ENCODE measurements at regions not wholly inside any gene's neighbourhood (a gene's known extent, or its start where the extent isn't known, plus 50 kb on each side); places are given as distances from the start of the nearest gene placed in this dataset.

- Histone ChIP-seq H3K36me3 (ENCODE audit: control insufficient read depth in 2 of 2, insufficient read depth in 2 of 2, low read length in 1 of 2) (no peaks in the 10 kb centered on the region), H3K79me2 (ENCODE audit: control insufficient read depth, insufficient read depth, low read length) (no peaks in the 10 kb centered on the region), H3K4me1 (ENCODE audit: control insufficient read depth, insufficient read depth, low read length) (no peaks in the 10 kb centered on the region), H3K27ac (ENCODE audit: control insufficient read depth, insufficient read depth) (no peak overlapping the region), H4K20me1 (ENCODE audit: control insufficient read depth, insufficient read depth) (no peaks in the 10 kb centered on the region), H3K4me2 (ENCODE audit: control insufficient read depth, insufficient read depth) (no peak overlapping the region), H3K27me3 (replicated peaks in 1 of 2; ENCODE audit: control insufficient read depth in 2 of 2, insufficient read depth in 2 of 2, low read length in 1 of 2) (no peaks in the 10 kb centered on the region), H2AFZ (ENCODE audit: control insufficient read depth, low read depth, low read length) (no peak overlapping the region), H3K9me3 (replicated peaks; ENCODE audit: control insufficient read depth, insufficient read depth, low read length) (no peaks in the 10 kb centered on the region), H3K9ac (ENCODE audit: control insufficient read depth, insufficient read depth, low read length) (no peak overlapping the region), H3K4me3 (no peak overlapping the region)
- no peak for TF ChIP-seq RAD21 (IDR thresholded peaks at IDR 0.05; ENCODE audit: insufficient read depth, low read depth, low read length)
- no peak for TF ChIP-seq FOS (IDR thresholded peaks at IDR 0.05; ENCODE audit: borderline replicate concordance, extremely low read depth, insufficient read length)
- TF ChIP-seq MXI1 (IDR thresholded peaks at IDR 0.05; ENCODE audit: low read depth, low read length): no peak
- TF ChIP-seq KDM1A (IDR thresholded peaks at IDR 0.05; ENCODE audit: borderline replicate concordance): no peak
- no peak for TF ChIP-seq TCF12 (IDR thresholded peaks at IDR 0.05; ENCODE audit: low read depth, low read length)
- TF ChIP-seq SIN3A (IDR thresholded peaks at IDR 0.05; ENCODE audit: low read depth, low read length): no peak
- no peak for TF ChIP-seq SMAD5 (IDR thresholded peaks at IDR 0.05; ENCODE audit: low read depth)
- no peak for TF ChIP-seq YBX1 (IDR thresholded peaks at IDR 0.05)
- TF ChIP-seq PRDM15 (CRISPR knock-in tag; IDR thresholded peaks at IDR 0.05): no peak
- no peak for TF ChIP-seq TAF1 (IDR thresholded peaks at IDR 0.05; ENCODE audit: borderline replicate concordance, low read depth, low read length)
- TF ChIP-seq MYC (IDR thresholded peaks at IDR 0.05; ENCODE audit: insufficient read depth, insufficient read length, insufficient replicate concordance, low read length, severe bottlenecking): no peak
- no peak for TF ChIP-seq NFYB (IDR thresholded peaks at IDR 0.05; ENCODE audit: insufficient read depth, low read depth, low read length)
- no peak for TF ChIP-seq ZBTB11 (CRISPR knock-in tag; IDR thresholded peaks at IDR 0.05)
- RAD21 ChIA-PET (ENCODE audit: unreplicated experiment): no interaction called here
- 32% methylated on average over 3 of the region's 3 CpGs for WGBS (ENCODE audit: insufficient coverage, insufficient replicate concordance, low lambda C conversion rate, missing lambda C conversion rate)
- ATAC-seq: no peak
- intact Hi-C loops (cut with micrococcal nuclease; ENCODE audit: unreplicated experiment) (no loop called here), in situ Hi-C loops (cut with MboI) (no loop called here)
- DNase-seq (ENCODE audit: low read depth, low spot score): no peak
- CTCF ChIA-PET: interaction anchor here (1.0 kb wide), 1 partner anchor 84 kb away, joined by 3 read pairs; no protein-coding TSS in a partner anchor
- no TSS peak for BruUV-seq (replicated peaks)
- FAIRE-seq: no peak
- SMC1A ChIA-PET (ENCODE audit: uncharacterized antibody, unreplicated experiment): interaction anchor here (0.7 to 1.1 kb wide), 4 partner anchors 9 to 85 kb away, joined by 3 read pairs; no protein-coding TSS in a partner anchor
- POLR2A ChIA-PET: no interaction called here
These were observed 683.2 kb upstream of the IGFBP3 start for GRCh38 chr7:46604241-46604661.
